DND-41 (cell line): ENCODE measurements at regions not wholly inside any gene's neighbourhood (a gene's known extent, or its start where the extent isn't known, plus 50 kb on each side); places are given as distances from the start of the nearest gene placed in this dataset.

Experiments used
- EZH2 ChIP-seq: IDR thresholded peaks from 3 replicates; pipeline ENCODE4 v1.6.1; 2012; ENCODE audit warnings: borderline replicate concordance, low read depth, mild to moderate bottlenecking, moderate library complexity, low read length, inconsistent platforms; ENCODE audit not compliant: severe bottlenecking
- TF ChIP-seq, protein P1 (sequence below): IDR thresholded peaks from 2 replicates; pipeline ENCODE4 v1.5.1; 2012; ENCODE audit warnings: borderline replicate concordance, low read length, moderate library complexity, mild to moderate bottlenecking; ENCODE audit not compliant: poor library complexity, severe bottlenecking; ENCODE audit errors: extremely low read depth

DNA sequence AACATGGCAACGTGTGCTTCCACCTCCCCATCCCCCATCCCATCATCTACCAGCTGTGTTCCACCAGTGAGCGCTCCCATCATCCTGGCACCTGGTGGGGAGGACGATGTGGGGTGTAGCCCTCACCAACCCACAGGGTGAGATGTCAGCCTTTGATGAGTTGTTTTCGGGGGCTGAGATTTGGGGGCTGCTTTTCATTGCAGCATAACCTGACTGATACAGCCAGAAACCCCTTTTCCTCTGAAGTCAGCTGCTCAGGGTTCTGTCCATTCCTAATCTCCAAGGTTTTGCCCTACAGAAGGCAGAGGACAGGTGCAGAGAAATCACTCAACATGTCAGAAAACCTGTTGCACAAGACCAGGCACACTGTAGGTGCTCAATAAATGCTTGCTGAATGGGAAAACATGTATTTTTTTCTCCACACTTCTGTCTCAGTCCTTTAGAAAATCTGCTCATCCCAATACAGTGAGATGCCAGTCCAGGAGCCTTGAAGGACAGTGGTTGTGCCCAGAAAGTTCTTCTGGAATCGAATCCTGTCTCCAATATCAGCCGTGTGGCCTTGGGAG is 239.8 kb downstream of the RBM19 start:
- TF ChIP-seq, protein P1, sequence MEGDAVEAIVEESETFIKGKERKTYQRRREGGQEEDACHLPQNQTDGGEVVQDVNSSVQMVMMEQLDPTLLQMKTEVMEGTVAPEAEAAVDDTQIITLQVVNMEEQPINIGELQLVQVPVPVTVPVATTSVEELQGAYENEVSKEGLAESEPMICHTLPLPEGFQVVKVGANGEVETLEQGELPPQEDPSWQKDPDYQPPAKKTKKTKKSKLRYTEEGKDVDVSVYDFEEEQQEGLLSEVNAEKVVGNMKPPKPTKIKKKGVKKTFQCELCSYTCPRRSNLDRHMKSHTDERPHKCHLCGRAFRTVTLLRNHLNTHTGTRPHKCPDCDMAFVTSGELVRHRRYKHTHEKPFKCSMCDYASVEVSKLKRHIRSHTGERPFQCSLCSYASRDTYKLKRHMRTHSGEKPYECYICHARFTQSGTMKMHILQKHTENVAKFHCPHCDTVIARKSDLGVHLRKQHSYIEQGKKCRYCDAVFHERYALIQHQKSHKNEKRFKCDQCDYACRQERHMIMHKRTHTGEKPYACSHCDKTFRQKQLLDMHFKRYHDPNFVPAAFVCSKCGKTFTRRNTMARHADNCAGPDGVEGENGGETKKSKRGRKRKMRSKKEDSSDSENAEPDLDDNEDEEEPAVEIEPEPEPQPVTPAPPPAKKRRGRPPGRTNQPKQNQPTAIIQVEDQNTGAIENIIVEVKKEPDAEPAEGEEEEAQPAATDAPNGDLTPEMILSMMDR = no peak
- no peak for TF ChIP-seq EZH2
